ENCODE measurements at regions not wholly inside any gene's neighbourhood (a gene's known extent, or its start where the extent isn't known, plus 50 kb on each side); places are given as distances from the start of the nearest gene placed in this dataset.
"Not testable (repeated sequence)": the region's sequence is repeated elsewhere in the genome, so short reads cannot be mapped to it uniquely, and the experiment has no call there.

DNA sequence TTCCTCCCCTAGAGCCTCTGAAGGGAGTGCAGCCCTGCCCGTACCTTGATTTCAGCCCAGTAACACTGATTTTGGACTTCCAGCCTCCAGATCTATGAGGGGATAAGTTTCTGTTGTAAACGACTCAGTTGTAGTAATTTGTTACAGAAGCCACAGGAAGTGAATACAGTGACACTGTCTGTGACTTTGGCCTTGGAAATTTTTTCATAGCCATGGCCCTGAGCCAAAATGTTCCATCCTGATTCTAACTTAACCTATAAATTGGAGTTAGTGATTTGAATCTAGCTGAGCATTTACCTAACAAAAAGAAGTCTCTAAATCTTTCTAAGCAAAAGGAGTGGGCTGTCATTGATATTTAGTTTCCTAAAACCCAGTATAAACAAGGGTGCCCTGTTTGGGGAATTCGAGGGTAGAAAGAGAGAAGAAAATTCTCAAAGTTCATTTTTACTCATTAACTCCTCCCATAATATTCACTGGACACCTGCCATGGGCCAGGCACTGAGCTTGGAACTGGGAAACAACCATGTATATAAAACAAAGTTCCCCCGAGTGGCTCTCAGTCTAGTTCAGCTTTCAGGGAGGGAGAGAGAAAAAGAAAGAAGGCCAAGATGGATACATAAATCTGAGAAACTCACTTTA, 162.3 kb downstream of the SKIDA1 start:
- TF ChIP-seq CTCF (IDR thresholded peaks at IDR 0.05; ENCODE audit: low read depth, low read length) = no peak
- no peak overlapping the region for H3K4me3 ChIP-seq (ENCODE audit: low read depth, low read length)

- H3K4me3 ChIP-seq (ENCODE audit: low read depth, low read length) = no peak overlapping the region
- no peak for TF ChIP-seq CTCF (IDR thresholded peaks at IDR 0.05; ENCODE audit: low read depth, low read length)
Observed at GRCh38 chr10:21359202-21359601, 166.3 kb downstream of the SKIDA1 start.

GRCh38 chr10:21355591-21356011, 169.9 kb downstream of the SKIDA1 start:
- no peak for TF ChIP-seq CTCF (IDR thresholded peaks at IDR 0.05; ENCODE audit: low read depth, low read length)
- no peak overlapping the region for H3K4me3 ChIP-seq (ENCODE audit: low read depth, low read length)

GRCh38 chr10:21352886-21353285, 172.6 kb downstream of the SKIDA1 start:
- no peak overlapping the region for H3K4me3 ChIP-seq (ENCODE audit: low read depth, low read length)
- no peak for TF ChIP-seq CTCF (IDR thresholded peaks at IDR 0.05; ENCODE audit: low read depth, low read length)

DNA sequence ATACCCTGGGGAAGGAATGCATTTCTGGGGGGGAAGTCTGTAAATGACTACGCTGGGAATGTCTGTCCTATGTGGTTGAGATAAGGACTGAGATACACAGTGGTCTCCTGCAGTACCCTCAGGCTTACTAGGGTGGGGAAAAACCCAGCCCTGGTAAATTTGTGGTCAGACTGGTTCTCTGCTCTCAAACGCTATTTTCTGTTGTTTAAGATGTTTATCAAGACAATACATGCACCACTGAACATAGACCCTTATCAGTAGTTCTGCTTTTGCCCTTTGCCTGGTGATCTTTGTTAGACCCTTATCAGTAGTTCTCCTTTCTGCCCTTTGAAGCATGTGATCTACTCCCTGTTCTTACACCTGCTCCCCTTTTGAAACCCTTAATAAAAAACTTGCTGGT, 173.9 kb downstream of the SKIDA1 start:
- H3K4me3 ChIP-seq (ENCODE audit: low read depth, low read length) = not testable (repeated sequence)

GRCh38 chr10:21349912-21350286, 175.6 kb downstream of the SKIDA1 start:
- H3K4me3 ChIP-seq (ENCODE audit: low read depth, low read length) = no peak overlapping the region
- TF ChIP-seq CTCF (IDR thresholded peaks at IDR 0.05; ENCODE audit: low read depth, low read length) = no peak

DNA sequence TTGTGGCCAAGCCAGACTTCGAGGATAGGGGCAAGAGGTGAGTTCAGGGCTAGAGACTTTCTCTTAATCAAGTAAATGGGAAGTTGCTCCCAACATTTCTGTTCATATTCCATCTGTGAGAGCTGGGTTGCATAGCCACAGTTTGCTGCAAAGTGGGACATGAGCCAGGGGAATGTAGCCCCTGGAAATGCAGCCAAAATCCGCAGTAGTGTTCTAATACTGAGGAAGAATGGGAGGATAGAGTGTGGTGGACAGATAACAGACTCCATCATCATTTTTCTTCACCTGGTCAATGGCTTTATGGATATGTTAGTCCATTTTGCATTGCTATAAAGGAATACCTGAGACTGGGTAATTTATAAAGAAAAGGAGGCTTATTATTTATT, 177.7 kb downstream of the SKIDA1 start:
- no peak overlapping the region for H3K4me3 ChIP-seq (ENCODE audit: low read depth, low read length)
- no peak for TF ChIP-seq CTCF (IDR thresholded peaks at IDR 0.05; ENCODE audit: low read depth, low read length)

All from WI38 (cell line).